ENCODE measurements at regions not wholly inside any gene's neighbourhood (a gene's known extent, or its start where the extent isn't known, plus 50 kb on each side); places are given as distances from the start of the nearest gene placed in this dataset.

DNA sequence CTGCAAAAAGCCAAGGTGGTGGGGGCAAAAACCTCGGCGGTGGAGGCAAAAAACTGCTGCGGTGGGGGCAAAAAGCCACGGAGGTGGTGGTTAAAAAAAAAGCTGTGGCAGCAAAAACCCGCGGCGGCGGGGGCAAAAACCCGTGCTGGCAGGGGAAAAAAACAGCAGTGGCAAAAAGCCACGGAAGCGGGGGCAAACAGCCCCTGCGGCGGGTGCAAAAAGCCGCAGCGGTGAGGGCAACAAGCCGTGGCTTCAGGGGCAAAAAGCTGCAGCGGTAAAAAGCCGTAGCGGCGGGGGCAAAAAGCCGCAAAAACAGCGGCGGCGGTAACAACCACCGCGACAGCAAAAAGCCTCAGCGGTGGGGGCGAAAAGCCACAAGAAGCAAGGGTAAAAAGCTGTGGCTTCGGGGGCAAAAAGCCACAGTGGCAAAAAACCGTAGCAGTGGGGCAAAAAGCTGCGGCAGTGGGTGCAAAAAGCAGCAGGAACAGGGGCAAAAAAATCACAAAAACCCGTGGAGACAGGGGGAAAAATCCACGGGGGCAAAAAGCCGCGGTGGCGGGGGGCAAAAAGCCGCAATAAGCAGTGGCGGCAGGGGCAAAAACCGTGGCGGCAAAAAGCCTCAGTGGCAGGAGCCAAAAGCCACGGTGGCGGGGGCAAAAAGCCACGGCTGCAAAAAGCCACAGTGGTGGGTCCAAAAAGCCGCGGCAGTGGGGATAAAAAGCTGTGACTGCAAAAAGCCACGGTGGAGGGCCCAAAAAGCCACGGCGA lies 193.7 kb downstream of the SHCBP1 start:
- no peak for TF ChIP-seq CTCF (IDR thresholded peaks at IDR 0.05 in 4 of 5, conservative IDR thresholded peaks at IDR 0.05 in 1 of 5)
- no peak for TF ChIP-seq POLR2A (IDR thresholded peaks at IDR 0.05)

Measured in gastrocnemius medialis (tissue), 4 donors.